Neural progenitor cell (in vitro differentiated cells): ENCODE measurements at regions not wholly inside any gene's neighbourhood (a gene's known extent, or its start where the extent isn't known, plus 50 kb on each side); places are given as distances from the start of the nearest gene placed in this dataset.

Experiments used
- DNase-seq: peaks from one replicate; pipeline ENCODE4 v3.0.0-alpha.2; 2016; ENCODE audit warnings: low spot score
- H2AFZ ChIP-seq: fragments of 200-600 bp; sonication (generic); replicated peaks from 2 replicates; pipeline ENCODE4 v1.6.1; 2016; ENCODE audit warnings: antibody characterized with exemption
- H3F3A ChIP-seq: fragments of 200-600 bp; sonication (generic); 2 replicates; pipeline ENCODE4 v1.6.1; 2016; ENCODE audit warnings: antibody characterized with exemption, low read depth
- H3K27ac ChIP-seq: fragments of 200-600 bp; sonication (generic); 2 replicates; pipeline ENCODE4 v1.5.1; 2016; ENCODE audit warnings: mild to moderate bottlenecking
- H3K27me3 ChIP-seq: fragments of 200-600 bp; sonication (generic); 2 replicates; pipeline ENCODE4 v1.6.1; 2016; ENCODE audit warnings: mild to moderate bottlenecking, moderate library complexity
- H3K36me3 ChIP-seq: fragments of 200-600 bp; sonication (generic); 2 replicates; pipeline ENCODE4 v1.5.1; 2016
- H3K4me1 ChIP-seq: fragments of 200-600 bp; sonication (generic); 2 replicates; pipeline ENCODE4 v1.6.1; 2016; ENCODE audit warnings: mixed run types
- H3K4me2 ChIP-seq: fragments of 200-600 bp; sonication (generic); 2 replicates; pipeline ENCODE4 v1.6.1; 2016
- H3K4me3 ChIP-seq: fragments of 200-600 bp; sonication (generic); 2 replicates; pipeline ENCODE4 v1.5.1; 2016
- H3K79me2 ChIP-seq: fragments of 200-600 bp; sonication (generic); 2 replicates; pipeline ENCODE4 v1.6.1; 2016; ENCODE audit warnings: low read depth
- H3K9ac ChIP-seq: fragments of 200-600 bp; sonication (generic); 2 replicates; pipeline ENCODE4 v1.6.1; 2016
- H3K9me3 ChIP-seq: fragments of 200-600 bp; sonication (generic); 2 replicates; pipeline ENCODE4 v1.5.1; 2016; ENCODE audit warnings: low read depth
- H4K20me1 ChIP-seq: fragments of 200-600 bp; sonication (generic); 2 replicates; pipeline ENCODE4 v1.6.1; 2016; ENCODE audit warnings: low read depth
- H3K27ac Mint-ChIP-seq: 3 replicates; pipeline ENCODE4 v1.8.0; 2021; ENCODE audit warnings: mixed read lengths
- H3K27me3 Mint-ChIP-seq: 2 replicates; pipeline ENCODE4 v1.8.0; 2022; ENCODE audit warnings: low read depth, mild to moderate bottlenecking, inconsistent platforms, moderate library complexity, mixed read lengths; ENCODE audit not compliant: insufficient read depth
- H3K36me3 Mint-ChIP-seq: 3 replicates; pipeline ENCODE4 v1.8.0; 2021; ENCODE audit warnings: mixed read lengths
- H3K4me1 Mint-ChIP-seq: 3 replicates; pipeline ENCODE4 v1.8.0; 2021; ENCODE audit warnings: mixed read lengths
- H3K4me3 Mint-ChIP-seq: 3 replicates; pipeline ENCODE4 v1.8.0; 2021; ENCODE audit warnings: mild to moderate bottlenecking, moderate library complexity, mixed read lengths
- H3K9me3 Mint-ChIP-seq: 3 replicates; pipeline ENCODE4 v1.8.0; 2020; ENCODE audit warnings: mixed read lengths
- EZH2 ChIP-seq: fragments of 200-600 bp; sonication (generic); IDR thresholded peaks from 2 replicates; pipeline ENCODE4 v1.6.1; 2017; ENCODE audit warnings: antibody characterized with exemption, mild to moderate bottlenecking, moderate library complexity
- EZH2phosphoT487 ChIP-seq: fragments of 200-600 bp; sonication (generic); IDR thresholded peaks from 2 replicates; pipeline ENCODE4 v1.6.1; 2017; ENCODE audit warnings: antibody characterized with exemption
- TF ChIP-seq, protein P1 (sequence below): fragments of 200-600 bp; sonication (generic); IDR thresholded peaks from 2 replicates; pipeline ENCODE4 v1.5.1; 2017; ENCODE audit warnings: antibody characterized with exemption, mild to moderate bottlenecking

DNA sequence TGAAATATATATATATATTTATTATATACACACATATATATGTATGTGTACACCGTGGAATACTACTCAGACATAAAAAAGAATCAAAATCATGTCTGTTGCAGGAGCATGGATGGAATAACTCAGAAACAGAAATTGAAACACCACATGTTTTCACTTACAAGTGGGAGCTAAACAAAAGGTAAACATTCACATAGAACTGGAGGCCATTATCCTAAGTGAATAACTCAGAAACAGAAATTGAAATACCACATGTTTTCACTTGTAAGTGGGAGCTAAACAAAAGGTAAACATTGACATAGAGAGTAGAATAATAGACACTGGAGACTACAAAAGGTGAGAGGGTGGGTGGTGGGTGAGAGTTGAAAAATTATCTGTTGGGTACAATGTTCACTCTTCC lies 171.5 kb upstream of the GOLIM4 start:
- no peak overlapping the region for H3K27ac Mint-ChIP-seq
- Histone ChIP-seq H3F3A (peaks cover 11% of the 10 kb centered on the region), H3K4me1 (peaks cover 26% of the 10 kb centered on the region), H3K27ac (no peak overlapping the region), H3K4me3 (no peak overlapping the region), H3K79me2 (no peaks in the 10 kb centered on the region), H2AFZ (no peak overlapping the region), H3K9me3 (no peaks in the 10 kb centered on the region), H3K4me2 (no peak overlapping the region), H4K20me1 (peaks cover 3% of the 10 kb centered on the region), H3K36me3 (no peaks in the 10 kb centered on the region), H3K9ac (no peak overlapping the region), H3K27me3 (no peaks in the 10 kb centered on the region)
- peaks cover 3% of the 10 kb centered on the region for H3K27me3 Mint-ChIP-seq
- H3K9me3 Mint-ChIP-seq, result peaks cover 17% of the 10 kb centered on the region
- peaks cover 16% of the 10 kb centered on the region for H3K36me3 Mint-ChIP-seq
- peaks cover 13% of the 10 kb centered on the region for H3K4me1 Mint-ChIP-seq
- DNase-seq, result no peak
- TF ChIP-seq EZH2 (no peak), EZH2phosphoT487 (no peak)
- TF ChIP-seq, protein P1, sequence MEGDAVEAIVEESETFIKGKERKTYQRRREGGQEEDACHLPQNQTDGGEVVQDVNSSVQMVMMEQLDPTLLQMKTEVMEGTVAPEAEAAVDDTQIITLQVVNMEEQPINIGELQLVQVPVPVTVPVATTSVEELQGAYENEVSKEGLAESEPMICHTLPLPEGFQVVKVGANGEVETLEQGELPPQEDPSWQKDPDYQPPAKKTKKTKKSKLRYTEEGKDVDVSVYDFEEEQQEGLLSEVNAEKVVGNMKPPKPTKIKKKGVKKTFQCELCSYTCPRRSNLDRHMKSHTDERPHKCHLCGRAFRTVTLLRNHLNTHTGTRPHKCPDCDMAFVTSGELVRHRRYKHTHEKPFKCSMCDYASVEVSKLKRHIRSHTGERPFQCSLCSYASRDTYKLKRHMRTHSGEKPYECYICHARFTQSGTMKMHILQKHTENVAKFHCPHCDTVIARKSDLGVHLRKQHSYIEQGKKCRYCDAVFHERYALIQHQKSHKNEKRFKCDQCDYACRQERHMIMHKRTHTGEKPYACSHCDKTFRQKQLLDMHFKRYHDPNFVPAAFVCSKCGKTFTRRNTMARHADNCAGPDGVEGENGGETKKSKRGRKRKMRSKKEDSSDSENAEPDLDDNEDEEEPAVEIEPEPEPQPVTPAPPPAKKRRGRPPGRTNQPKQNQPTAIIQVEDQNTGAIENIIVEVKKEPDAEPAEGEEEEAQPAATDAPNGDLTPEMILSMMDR, result no peak
- H3K4me3 Mint-ChIP-seq, result no peak overlapping the region

- H3F3A ChIP-seq, result peaks cover 10% of the 10 kb centered on the region
- no peak overlapping the region for H2AFZ ChIP-seq
- TF ChIP-seq EZH2 (no peak), EZH2phosphoT487 (no peak)
- TF ChIP-seq, protein P1, result no peak
- peaks cover 21% of the 10 kb centered on the region for H3K36me3 Mint-ChIP-seq
- H3K9me3 Mint-ChIP-seq, result peaks cover 20% of the 10 kb centered on the region
- H3K27ac Mint-ChIP-seq, result no peak overlapping the region
- H3K4me1 ChIP-seq, result peaks cover 18% of the 10 kb centered on the region
- peaks cover 4% of the 10 kb centered on the region for H3K27me3 Mint-ChIP-seq
- H3K4me3 ChIP-seq, result no peak overlapping the region
- H3K27me3 ChIP-seq, result no peaks in the 10 kb centered on the region
- no peak for DNase-seq
- no peaks in the 10 kb centered on the region for H3K9me3 ChIP-seq
- peaks cover 3% of the 10 kb centered on the region for H4K20me1 ChIP-seq
- H3K9ac ChIP-seq, result no peak overlapping the region
- no peak overlapping the region for H3K4me3 Mint-ChIP-seq
- no peak overlapping the region for H3K27ac ChIP-seq
- H3K4me2 ChIP-seq, result no peak overlapping the region
- peaks cover 5% of the 10 kb centered on the region for H3K4me1 Mint-ChIP-seq
- H3K36me3 ChIP-seq, result no peaks in the 10 kb centered on the region
- no peaks in the 10 kb centered on the region for H3K79me2 ChIP-seq
Observed at GRCh38 chr3:168266335-168266734, 170.6 kb upstream of the GOLIM4 start.

DNA sequence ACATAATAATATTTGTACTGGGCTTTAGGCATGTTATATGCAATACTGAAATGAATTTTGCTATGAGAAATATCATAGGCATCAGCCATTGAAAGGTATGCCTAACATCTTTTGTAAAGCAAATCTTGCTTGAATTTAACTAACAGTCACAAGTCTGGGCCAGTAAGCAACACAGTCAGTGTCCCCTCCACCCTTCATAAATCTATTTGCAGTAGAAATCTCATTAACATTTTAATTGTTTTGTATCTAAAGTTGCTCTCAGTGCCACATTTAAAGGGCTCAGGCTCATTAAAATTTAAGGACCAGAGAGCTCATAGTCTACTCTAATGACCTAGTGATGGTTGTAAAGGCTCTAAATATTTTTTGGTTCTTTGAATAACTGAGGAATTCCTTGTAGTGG lies 167.2 kb upstream of the GOLIM4 start:
- H3K4me3 ChIP-seq, result no peak overlapping the region
- no peaks in the 10 kb centered on the region for H3K4me1 Mint-ChIP-seq
- H4K20me1 ChIP-seq, result no peaks in the 10 kb centered on the region
- no peak overlapping the region for H3K27ac ChIP-seq
- no peak for TF ChIP-seq EZH2
- TF ChIP-seq EZH2phosphoT487, result no peak
- TF ChIP-seq, protein P1, result no peak
- peaks cover 2% of the 10 kb centered on the region for H3K27me3 Mint-ChIP-seq
- no peaks in the 10 kb centered on the region for H3K36me3 ChIP-seq
- H3K9me3 ChIP-seq, result no peaks in the 10 kb centered on the region
- no peak overlapping the region for H3K27ac Mint-ChIP-seq
- no peak overlapping the region for H2AFZ ChIP-seq
- peaks cover 15% of the 10 kb centered on the region for H3K9me3 Mint-ChIP-seq
- no peaks in the 10 kb centered on the region for H3K27me3 ChIP-seq
- H3K36me3 Mint-ChIP-seq, result peaks cover 29% of the 10 kb centered on the region
- H3K4me1 ChIP-seq, result peaks cover 5% of the 10 kb centered on the region
- H3K79me2 ChIP-seq, result no peaks in the 10 kb centered on the region
- no peak overlapping the region for H3K4me2 ChIP-seq
- no peaks in the 10 kb centered on the region for H3F3A ChIP-seq
- DNase-seq, result no peak
- H3K4me3 Mint-ChIP-seq, result no peak overlapping the region
- H3K9ac ChIP-seq, result no peak overlapping the region

- Histone ChIP-seq H2AFZ (no peak overlapping the region), H4K20me1 (no peaks in the 10 kb centered on the region), H3K36me3 (no peaks in the 10 kb centered on the region), H3F3A (no peaks in the 10 kb centered on the region), H3K4me2 (no peak overlapping the region), H3K9me3 (no peaks in the 10 kb centered on the region), H3K27me3 (no peaks in the 10 kb centered on the region), H3K4me1 (peaks cover 5% of the 10 kb centered on the region), H3K4me3 (no peak overlapping the region), H3K27ac (no peak overlapping the region), H3K9ac (no peak overlapping the region), H3K79me2 (no peaks in the 10 kb centered on the region)
- H3K27me3 Mint-ChIP-seq, result peaks cover 2% of the 10 kb centered on the region
- H3K9me3 Mint-ChIP-seq, result peaks cover 29% of the 10 kb centered on the region
- TF ChIP-seq, protein P1, result no peak
- TF ChIP-seq EZH2 (no peak), EZH2phosphoT487 (no peak)
- no peak overlapping the region for H3K27ac Mint-ChIP-seq
- H3K4me1 Mint-ChIP-seq, result no peaks in the 10 kb centered on the region
- peaks cover 40% of the 10 kb centered on the region for H3K36me3 Mint-ChIP-seq
- H3K4me3 Mint-ChIP-seq, result no peak overlapping the region
- no peak for DNase-seq
Observed at GRCh38 chr3:168260859-168261258, 165.1 kb upstream of the GOLIM4 start.
